Caco-2 (cell line): ENCODE measurements at regions not wholly inside any gene's neighbourhood (a gene's known extent, or its start where the extent isn't known, plus 50 kb on each side); places are given as distances from the start of the nearest gene placed in this dataset.

Experiments used
- BruUV-seq: library from RNA; stranded (reverse); fragments of 400-500 nt; replicated peaks from 2 replicates; lab custom pipeline; 2021; lab: Mats Ljungman, UMichigan
- CTCF ChIA-PET: fragments of 300-600 bp; sonication (Branson Sonifier 250); formaldehyde crosslinking; loops from one replicate; lab custom pipeline; 2022; ENCODE audit warnings: antibody characterized with exemption; lab: Charles Lee
- POLR2A ChIA-PET: fragments of 300-600 bp; sonication (Branson Sonifier 250); formaldehyde crosslinking; loops from one replicate; lab custom pipeline; 2022; ENCODE audit warnings: antibody characterized with exemption; lab: Charles Lee
- DNase-seq, 2 experiments: peaks; one replicate each; pipeline versions ENCODE4 v3.0.0 to v3.0.0-alpha.2; 2020 to 2022
- H3K27me3 ChIP-seq: replicated peaks from 2 replicates; pipeline ENCODE4 v1.6.0; 2011; ENCODE audit warnings: low read length; ENCODE audit not compliant: control insufficient read depth, insufficient read depth
- H3K36me3 ChIP-seq: 2 replicates; pipeline ENCODE4 v1.5.1; 2011; ENCODE audit warnings: low read length; ENCODE audit not compliant: control insufficient read depth, insufficient read depth
- H3K4me1 ChIP-seq: fragments of 250-450 bp; sonication (Bioruptor Pico); 2 replicates; pipeline ENCODE4 v1.5.1; 2020; ENCODE audit warnings: mild to moderate bottlenecking
- H3K4me3 ChIP-seq: 2 replicates; pipeline ENCODE4 v1.5.1; 2011; ENCODE audit warnings: low read depth, mild to moderate bottlenecking, control low read depth, low read length
- H3K9me3 ChIP-seq: fragments of 250-450 bp; sonication (Bioruptor Pico); 2 replicates; pipeline ENCODE4 v1.5.1; 2020; ENCODE audit warnings: mild to moderate bottlenecking, moderate library complexity
- H3K27ac Mint-ChIP-seq: one replicate; pipeline ENCODE4 v1.8.0; 2022; ENCODE audit warnings: mixed read lengths; ENCODE audit not compliant: unreplicated experiment
- H3K27me3 Mint-ChIP-seq: one replicate; pipeline ENCODE4 v1.8.0; 2022; ENCODE audit warnings: mixed read lengths; ENCODE audit not compliant: insufficient read depth, unreplicated experiment
- H3K36me3 Mint-ChIP-seq: one replicate; pipeline ENCODE4 v1.8.0; 2022; ENCODE audit warnings: mild to moderate bottlenecking, mixed read lengths; ENCODE audit not compliant: insufficient read depth, unreplicated experiment
- H3K4me1 Mint-ChIP-seq: one replicate; pipeline ENCODE4 v1.8.0; 2022; ENCODE audit warnings: low read depth, mixed read lengths; ENCODE audit not compliant: unreplicated experiment
- H3K4me3 Mint-ChIP-seq: one replicate; pipeline ENCODE4 v1.8.0; 2022; ENCODE audit warnings: mild to moderate bottlenecking, moderate library complexity, mixed read lengths; ENCODE audit not compliant: unreplicated experiment
- H3K9me3 Mint-ChIP-seq: one replicate; pipeline ENCODE4 v1.8.0; 2022; ENCODE audit warnings: mixed read lengths; ENCODE audit not compliant: unreplicated experiment
- CTCF ChIP-seq, 2 experiments: fragments of 200-600 bp in 1 of 2; IDR thresholded peaks; 1 replicate in 1 of 2; 2 replicates in 1 of 2; pipeline versions ENCODE4 v1.5.1 to v1.8.0; 2011 to 2022; ENCODE audit warnings: antibody characterized with exemption in 1 of 2, control low read depth in 1 of 2, inconsistent platforms in 1 of 2, low read depth in 1 of 2, low read length in 1 of 2, mild to moderate bottlenecking in 1 of 2, moderate library complexity in 1 of 2; ENCODE audit not compliant: insufficient read depth in 1 of 2, severe bottlenecking in 1 of 2, unreplicated experiment in 1 of 2
- intact Hi-C: fragments of 100-400 bp; cut with micrococcal nuclease; formaldehyde crosslinking; loops from one replicate; pipeline ENCODE4 v1.10.0; 2022; ENCODE audit not compliant: unreplicated experiment

- Histone ChIP-seq H3K4me3 (no peak overlapping the region), H3K27me3 (no peaks in the 10 kb centered on the region), H3K36me3 (no peaks in the 10 kb centered on the region), H3K9me3 (no peaks in the 10 kb centered on the region), H3K4me1 (peaks cover 4% of the 10 kb centered on the region; the same call in 1 of the 2 replicates)
- Mint-ChIP-seq H3K36me3 (no peaks in the 10 kb centered on the region), H3K4me1 (peaks cover 10% of the 10 kb centered on the region), H3K4me3 (no peak overlapping the region), H3K27me3 (no peaks in the 10 kb centered on the region), H3K27ac (peak overlapping the region; percentile 74), H3K9me3 (no peaks in the 10 kb centered on the region)
- BruUV-seq: no TSS peak
- POLR2A ChIA-PET: no interaction called here
- intact Hi-C loops: no loop called here
- no peak for TF ChIP-seq CTCF (IDR thresholded peaks at IDR 0.05; ENCODE audit: insufficient read depth in 1 of 2, low read depth in 1 of 2, low read length in 1 of 2, severe bottlenecking in 1 of 2, unreplicated experiment in 1 of 2)
- DNase-seq: peak; percentile 33 to 44
- CTCF ChIA-PET: no interaction called here
Observed at GRCh38 chrX:104318330-104319009, 63.7 kb upstream of the ESX1 start.

DNA sequence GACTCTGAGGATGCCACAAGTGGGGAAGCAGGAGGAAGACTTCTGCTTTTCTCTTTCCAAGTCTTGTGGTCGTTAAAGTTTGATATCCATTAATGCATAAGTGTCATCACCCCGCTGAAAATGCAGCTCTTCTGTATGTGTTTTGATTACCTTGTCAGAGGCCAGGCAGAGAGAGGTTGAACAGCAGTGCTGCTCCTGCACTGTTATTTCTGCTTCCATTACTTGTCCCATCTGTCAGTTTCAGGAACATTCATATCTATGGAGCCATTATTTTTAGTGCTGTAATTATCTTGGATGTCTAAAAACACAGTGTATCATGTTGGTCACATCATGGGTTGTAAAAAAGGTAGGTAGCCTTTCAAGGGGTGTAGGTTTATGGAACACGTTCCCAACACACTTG is 62.0 kb upstream of the ESX1 start:
- H3K27me3 ChIP-seq: no peaks in the 10 kb centered on the region
- Mint-ChIP-seq H3K36me3 (no peaks in the 10 kb centered on the region), H3K4me3 (no peak overlapping the region), H3K9me3 (no peaks in the 10 kb centered on the region), H3K4me1 (peaks cover 10% of the 10 kb centered on the region), H3K27me3 (no peaks in the 10 kb centered on the region), H3K27ac (no peak overlapping the region)
- ChIA-PET POLR2A (no interaction called here), CTCF (no interaction called here)
- TF ChIP-seq CTCF (IDR thresholded peaks at IDR 0.05; ENCODE audit: insufficient read depth in 1 of 2, low read depth in 1 of 2, low read length in 1 of 2, severe bottlenecking in 1 of 2, unreplicated experiment in 1 of 2): no peak
- BruUV-seq: no TSS peak
- no peak overlapping the region for H3K4me3 ChIP-seq
- intact Hi-C loops: no loop called here
- DNase-seq: no peak
- H3K9me3 ChIP-seq: no peaks in the 10 kb centered on the region
- H3K4me1 ChIP-seq: peaks cover 4% of the 10 kb centered on the region; the same call in 1 of the 2 replicates
- no peaks in the 10 kb centered on the region for H3K36me3 ChIP-seq

DNA sequence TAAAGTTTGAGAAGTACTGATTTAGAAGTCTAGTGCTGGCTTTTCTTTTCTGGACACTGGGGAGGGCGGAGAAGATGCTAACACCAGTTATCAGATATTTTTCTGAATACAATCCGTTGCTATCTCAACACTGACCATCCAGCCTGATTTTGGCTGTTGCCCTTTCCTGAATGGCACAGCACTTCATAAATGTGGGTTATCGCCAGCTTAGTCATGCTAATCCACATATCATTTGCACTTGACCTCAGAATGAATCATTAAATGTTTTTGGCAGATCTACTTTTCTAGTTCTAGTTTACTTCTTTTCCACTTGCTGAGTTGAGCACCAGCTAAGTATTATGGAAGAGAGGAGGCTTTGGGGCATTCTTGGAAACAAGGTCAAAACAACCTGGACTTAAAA is 60.8 kb upstream of the ESX1 start:
- no peak for TF ChIP-seq CTCF (IDR thresholded peaks at IDR 0.05; ENCODE audit: insufficient read depth in 1 of 2, low read depth in 1 of 2, low read length in 1 of 2, severe bottlenecking in 1 of 2, unreplicated experiment in 1 of 2)
- no peak for DNase-seq
- Histone ChIP-seq H3K9me3 (no peaks in the 10 kb centered on the region), H3K4me3 (no peak overlapping the region), H3K36me3 (no peaks in the 10 kb centered on the region), H3K27me3 (no peaks in the 10 kb centered on the region), H3K4me1 (peaks cover 4% of the 10 kb centered on the region; the same call in 1 of the 2 replicates)
- POLR2A ChIA-PET: no interaction called here
- no peak overlapping the region for H3K27ac Mint-ChIP-seq
- no TSS peak for BruUV-seq
- CTCF ChIA-PET: no interaction called here
- no peaks in the 10 kb centered on the region for H3K9me3 Mint-ChIP-seq
- H3K36me3 Mint-ChIP-seq: no peaks in the 10 kb centered on the region
- H3K4me1 Mint-ChIP-seq: peaks cover 10% of the 10 kb centered on the region
- intact Hi-C loops: no loop called here
- H3K27me3 Mint-ChIP-seq: no peaks in the 10 kb centered on the region
- H3K4me3 Mint-ChIP-seq: no peak overlapping the region
